Spleen (tissue), 7 donors: ENCODE measurements at regions not wholly inside any gene's neighbourhood (a gene's known extent, or its start where the extent isn't known, plus 50 kb on each side); places are given as distances from the start of the nearest gene placed in this dataset.

Source experiments
- CTCF ChIP-seq, 11 experiments: fragments of 200-600 bp in 7 of 11; fragments of 450-650 bp in 4 of 11; sonication (generic) in 4 of 11; IDR thresholded peaks in 8 of 11; conservative IDR thresholded peaks in 3 of 11; 1 replicate in 7 of 11; 2 replicates in 4 of 11; pipeline versions ENCODE4 v1.4.0 to v1.8.0; 2016 to 2021; ENCODE audit warnings: antibody characterized with exemption in 11 of 11, inconsistent platforms in 4 of 11, mild to moderate bottlenecking in 1 of 11
- POLR2A ChIP-seq, 3 donors: fragments of 450-650 bp; IDR thresholded peaks; one replicate each; pipeline ENCODE4 v1.5.1; 2017; ENCODE audit warnings: antibody characterized with exemption in 3 of 3, mild to moderate bottlenecking in 1 of 3
- donor health status: DM: no; HTN: no; CAD: no; lungs with moderate emphysema.
- donor health status: DM: no; HTN: no; CAD: no.
- donor health status: DM: no; HTN: no; CAD: no.

GRCh38 chr11:29279716-29280115, 737.1 kb downstream of the KCNA4 start:
- TF ChIP-seq CTCF (IDR thresholded peaks at IDR 0.05 in 8 of 11, conservative IDR thresholded peaks at IDR 0.05 in 3 of 11) (no peak), POLR2A (IDR thresholded peaks at IDR 0.05) (no peak)
